ENCODE measurements at regions not wholly inside any gene's neighbourhood (a gene's known extent, or its start where the extent isn't known, plus 50 kb on each side); places are given as distances from the start of the nearest gene placed in this dataset.
A peak's percentile ranks its signal among the peaks of the same experiment; 100 is the strongest.

GRCh38 chr12:24695657-24696329 lies 253.1 kb downstream of the BCAT1 start:
- DNase-seq (ENCODE audit: low read depth, low spot score): no peak
- no peak for TF ChIP-seq CTCF (IDR thresholded peaks at IDR 0.05; ENCODE audit: low read depth, low read length)
- in situ Hi-C loops (cut with HindIII; ENCODE audit: low sequenced_read_pairs): no loop called here
- no peak overlapping the region for H3K4me3 ChIP-seq (ENCODE audit: low read depth, low read length)

GRCh38 chr12:24695103-24695502 lies 253.8 kb downstream of the BCAT1 start:
- no peak for TF ChIP-seq CTCF (IDR thresholded peaks at IDR 0.05; ENCODE audit: low read depth, low read length)
- H3K4me3 ChIP-seq (ENCODE audit: low read depth, low read length): no peak overlapping the region
- DNase-seq (ENCODE audit: low read depth, low spot score): no peak
- in situ Hi-C loops (cut with HindIII; ENCODE audit: low sequenced_read_pairs): no loop called here

GRCh38 chr12:24688601-24689000 lies 260.3 kb downstream of the BCAT1 start:
- no peak for TF ChIP-seq CTCF (IDR thresholded peaks at IDR 0.05; ENCODE audit: low read depth, low read length)
- in situ Hi-C loops (cut with HindIII; ENCODE audit: low sequenced_read_pairs): no loop called here
- H3K4me3 ChIP-seq (ENCODE audit: low read depth, low read length): no peak overlapping the region
- DNase-seq (ENCODE audit: low read depth, low spot score): no peak

GRCh38 chr12:24681570-24681969 lies 267.3 kb downstream of the BCAT1 start:
- DNase-seq (ENCODE audit: low read depth, low spot score): no peak
- H3K4me3 ChIP-seq (ENCODE audit: low read depth, low read length): no peak overlapping the region
- in situ Hi-C loops (cut with HindIII; ENCODE audit: low sequenced_read_pairs): no loop called here
- TF ChIP-seq CTCF (IDR thresholded peaks at IDR 0.05; ENCODE audit: low read depth, low read length): no peak

GRCh38 chr12:24679126-24679525 lies 269.8 kb downstream of the BCAT1 start:
- in situ Hi-C loops (cut with HindIII; ENCODE audit: low sequenced_read_pairs): no loop called here

GRCh38 chr12:24678436-24678835 lies 270.5 kb downstream of the BCAT1 start:
- no peak for TF ChIP-seq CTCF (IDR thresholded peaks at IDR 0.05; ENCODE audit: low read depth, low read length)
- H3K4me3 ChIP-seq (ENCODE audit: low read depth, low read length): no peak overlapping the region
- DNase-seq (ENCODE audit: low read depth, low spot score): no peak
- in situ Hi-C loops (cut with HindIII; ENCODE audit: low sequenced_read_pairs): no loop called here

More at GRCh38 chr12:24679126-24679525, 269.8 kb downstream of the BCAT1 start:
- DNase-seq (ENCODE audit: low read depth, low spot score): peak; percentile 26
- no peak overlapping the region for H3K4me3 ChIP-seq (ENCODE audit: low read depth, low read length)
- TF ChIP-seq CTCF (IDR thresholded peaks at IDR 0.05; ENCODE audit: low read depth, low read length): no peak

All from astrocyte of the spinal cord (primary cell).